ENCODE measurements at regions not wholly inside any gene's neighbourhood (a gene's known extent, or its start where the extent isn't known, plus 50 kb on each side); places are given as distances from the start of the nearest gene placed in this dataset.
"Not testable (repeated sequence)": the region's sequence is repeated elsewhere in the genome, so short reads cannot be mapped to it uniquely, and the experiment has no call there.

GRCh38 chrX:10676235-10676957 lies 56.0 kb upstream of the MID1 start:
- H3K27ac ChIP-seq = no peak overlapping the region
- H3K4me3 ChIP-seq = no peak overlapping the region
- no peaks in the 10 kb centered on the region for H3K27me3 ChIP-seq
- no peak for DNase-seq (ENCODE audit: low spot score in 2 of 2)
- H3K36me3 ChIP-seq = no peaks in the 10 kb centered on the region
- H3K4me1 ChIP-seq = no peaks in the 10 kb centered on the region
- no peak for TF ChIP-seq CTCF (IDR thresholded peaks at IDR 0.05)
- no peaks in the 10 kb centered on the region for H3K9me3 ChIP-seq
- intact Hi-C loops (cut with DNase I) = no loop called here

GRCh38 chrX:10677490-10677889 lies 57.1 kb upstream of the MID1 start:
- Histone ChIP-seq H3K9me3 (no peaks in the 10 kb centered on the region), H3K27me3 (no peaks in the 10 kb centered on the region), H3K4me3 (no peak overlapping the region), H3K36me3 (no peaks in the 10 kb centered on the region), H3K4me1 (no peaks in the 10 kb centered on the region), H3K27ac (no peak overlapping the region)
- no peak for TF ChIP-seq CTCF (IDR thresholded peaks at IDR 0.05)
- peak in 1 of 2 donors; percentile 64 for DNase-seq (ENCODE audit: low spot score in 2 of 2)
- intact Hi-C loops (cut with DNase I) = no loop called here

GRCh38 chrX:10679387-10679786 lies 59.0 kb upstream of the MID1 start:
- no peaks in the 10 kb centered on the region for H3K4me1 ChIP-seq
- intact Hi-C loops (cut with DNase I) = no loop called here

GRCh38 chrX:10681167-10681566 lies 60.8 kb upstream of the MID1 start:
- intact Hi-C loops (cut with DNase I) = no loop called here
- no peaks in the 10 kb centered on the region for H3K4me1 ChIP-seq

More at GRCh38 chrX:10679387-10679786, 59.0 kb upstream of the MID1 start:
- Histone ChIP-seq H3K36me3 (no peaks in the 10 kb centered on the region), H3K4me3 (no peak overlapping the region), H3K9me3 (no peaks in the 10 kb centered on the region), H3K27ac (no peak overlapping the region), H3K27me3 (no peaks in the 10 kb centered on the region)
- no peak for DNase-seq (ENCODE audit: low spot score in 2 of 2)
- TF ChIP-seq CTCF (IDR thresholded peaks at IDR 0.05) = no peak

GRCh38 chrX:10683631-10684030 lies 63.2 kb upstream of the MID1 start:
- H3K27ac ChIP-seq; H3K4me1 ChIP-seq; DNase-seq (ENCODE audit: low spot score in 2 of 2); H3K4me3 ChIP-seq; H3K9me3 ChIP-seq; H3K36me3 ChIP-seq; intact Hi-C loops (cut with DNase I); H3K27me3 ChIP-seq: not testable (repeated sequence)

More at GRCh38 chrX:10681167-10681566, 60.8 kb upstream of the MID1 start:
- H3K4me3 ChIP-seq = no peak overlapping the region
- no peak for TF ChIP-seq CTCF (IDR thresholded peaks at IDR 0.05)
- no peaks in the 10 kb centered on the region for H3K9me3 ChIP-seq
- H3K36me3 ChIP-seq = no peaks in the 10 kb centered on the region
- no peaks in the 10 kb centered on the region for H3K27me3 ChIP-seq
- no peak for DNase-seq (ENCODE audit: low spot score in 2 of 2)
- no peak overlapping the region for H3K27ac ChIP-seq

- no peak overlapping the region for H3K4me3 ChIP-seq
- no peak overlapping the region for H3K27ac ChIP-seq
- no peaks in the 10 kb centered on the region for H3K36me3 ChIP-seq
- no peak for DNase-seq (ENCODE audit: low spot score in 2 of 2)
- H3K27me3 ChIP-seq = no peaks in the 10 kb centered on the region
- no peaks in the 10 kb centered on the region for H3K4me1 ChIP-seq
- intact Hi-C loops (cut with DNase I) = no loop called here
- H3K9me3 ChIP-seq = no peaks in the 10 kb centered on the region
- TF ChIP-seq CTCF (IDR thresholded peaks at IDR 0.05) = no peak
Observed at GRCh38 chrX:10685923-10686595, 65.7 kb upstream of the MID1 start.

GRCh38 chrX:10691751-10692150 lies 71.4 kb upstream of the MID1 start:
- H3K4me3 ChIP-seq; H3K9me3 ChIP-seq; H3K27ac ChIP-seq; H3K27me3 ChIP-seq; intact Hi-C loops (cut with DNase I); H3K36me3 ChIP-seq; H3K4me1 ChIP-seq; DNase-seq (ENCODE audit: low spot score in 2 of 2): not testable (repeated sequence)

Data from ascending aorta (tissue), 2 donors.